Fibroblast of lung (primary cell): ENCODE measurements at regions not wholly inside any gene's neighbourhood (a gene's known extent, or its start where the extent isn't known, plus 50 kb on each side); places are given as distances from the start of the nearest gene placed in this dataset.

Source experiments
- EZH2 ChIP-seq: IDR thresholded peaks from 2 replicates; pipeline ENCODE4 v1.5.1; 2012; ENCODE audit warnings: low read length, control low read depth, mild to moderate bottlenecking; ENCODE audit errors: missing control alignments
- TF ChIP-seq, protein P1 (sequence below), 2 donors: IDR thresholded peaks in 1 of 2; conservative IDR thresholded peaks in 1 of 2; 1 replicate in 1 of 2; 2 replicates in 1 of 2; pipeline ENCODE4 v1.5.1; 2011 to 2012; ENCODE audit warnings: low read length in 2 of 2, control low read depth in 1 of 2, inconsistent platforms in 1 of 2, low read depth in 1 of 2, mild to moderate bottlenecking in 1 of 2

DNA sequence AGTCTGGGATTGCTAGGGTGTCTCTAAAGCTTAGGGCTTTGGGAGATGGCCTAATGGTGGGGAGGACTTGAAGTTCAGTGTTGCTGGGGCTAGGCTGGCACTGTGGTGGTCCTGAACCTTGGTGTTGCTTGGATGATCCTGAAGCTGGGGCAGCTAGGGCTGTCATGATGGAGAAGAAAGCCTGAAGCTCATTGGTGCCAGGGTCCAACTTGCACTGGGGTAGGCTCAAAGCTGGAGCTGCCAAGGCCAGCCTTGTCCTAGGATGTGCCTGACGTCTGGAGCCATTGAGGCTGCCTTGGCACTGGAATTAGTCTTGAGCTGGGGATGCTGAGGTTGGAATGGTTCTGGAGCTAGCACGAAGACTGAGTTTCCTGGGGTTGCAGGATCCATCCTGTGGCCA is 61.0 kb upstream of the NLRP2B start:
- TF ChIP-seq, protein P1, sequence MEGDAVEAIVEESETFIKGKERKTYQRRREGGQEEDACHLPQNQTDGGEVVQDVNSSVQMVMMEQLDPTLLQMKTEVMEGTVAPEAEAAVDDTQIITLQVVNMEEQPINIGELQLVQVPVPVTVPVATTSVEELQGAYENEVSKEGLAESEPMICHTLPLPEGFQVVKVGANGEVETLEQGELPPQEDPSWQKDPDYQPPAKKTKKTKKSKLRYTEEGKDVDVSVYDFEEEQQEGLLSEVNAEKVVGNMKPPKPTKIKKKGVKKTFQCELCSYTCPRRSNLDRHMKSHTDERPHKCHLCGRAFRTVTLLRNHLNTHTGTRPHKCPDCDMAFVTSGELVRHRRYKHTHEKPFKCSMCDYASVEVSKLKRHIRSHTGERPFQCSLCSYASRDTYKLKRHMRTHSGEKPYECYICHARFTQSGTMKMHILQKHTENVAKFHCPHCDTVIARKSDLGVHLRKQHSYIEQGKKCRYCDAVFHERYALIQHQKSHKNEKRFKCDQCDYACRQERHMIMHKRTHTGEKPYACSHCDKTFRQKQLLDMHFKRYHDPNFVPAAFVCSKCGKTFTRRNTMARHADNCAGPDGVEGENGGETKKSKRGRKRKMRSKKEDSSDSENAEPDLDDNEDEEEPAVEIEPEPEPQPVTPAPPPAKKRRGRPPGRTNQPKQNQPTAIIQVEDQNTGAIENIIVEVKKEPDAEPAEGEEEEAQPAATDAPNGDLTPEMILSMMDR (conservative IDR thresholded peaks at IDR 0.05 in 1 of 2, IDR thresholded peaks at IDR 0.05 in 1 of 2; ENCODE audit: low read depth in 1 of 2, low read length in 2 of 2): no peak
- TF ChIP-seq EZH2: no peak
